Spleen (tissue), 7 donors: ENCODE measurements at regions not wholly inside any gene's neighbourhood (a gene's known extent, or its start where the extent isn't known, plus 50 kb on each side); places are given as distances from the start of the nearest gene placed in this dataset.

Experiments used
- CTCF ChIP-seq, 11 experiments: fragments of 200-600 bp in 7 of 11; fragments of 450-650 bp in 4 of 11; sonication (generic) in 4 of 11; IDR thresholded peaks in 8 of 11; conservative IDR thresholded peaks in 3 of 11; 1 replicate in 7 of 11; 2 replicates in 4 of 11; pipeline versions ENCODE4 v1.4.0 to v1.8.0; 2016 to 2021; ENCODE audit warnings: antibody characterized with exemption in 11 of 11, inconsistent platforms in 4 of 11, mild to moderate bottlenecking in 1 of 11
- POLR2A ChIP-seq, 3 donors: fragments of 450-650 bp; IDR thresholded peaks; one replicate each; pipeline ENCODE4 v1.5.1; 2017; ENCODE audit warnings: antibody characterized with exemption in 3 of 3, mild to moderate bottlenecking in 1 of 3
- POLR2AphosphoS5 ChIP-seq, 3 donors: sonication (generic); formaldehyde crosslinking; IDR thresholded peaks; one replicate each; pipeline ENCODE4 v1.5.1; 2017; ENCODE audit warnings: antibody characterized with exemption in 3 of 3
- donor health status: DM: no; HTN: no; CAD: no; lungs with moderate emphysema.
- donor health status: DM: no; HTN: no; CAD: no.
- donor health status: DM: no; HTN: no; CAD: no.

DNA sequence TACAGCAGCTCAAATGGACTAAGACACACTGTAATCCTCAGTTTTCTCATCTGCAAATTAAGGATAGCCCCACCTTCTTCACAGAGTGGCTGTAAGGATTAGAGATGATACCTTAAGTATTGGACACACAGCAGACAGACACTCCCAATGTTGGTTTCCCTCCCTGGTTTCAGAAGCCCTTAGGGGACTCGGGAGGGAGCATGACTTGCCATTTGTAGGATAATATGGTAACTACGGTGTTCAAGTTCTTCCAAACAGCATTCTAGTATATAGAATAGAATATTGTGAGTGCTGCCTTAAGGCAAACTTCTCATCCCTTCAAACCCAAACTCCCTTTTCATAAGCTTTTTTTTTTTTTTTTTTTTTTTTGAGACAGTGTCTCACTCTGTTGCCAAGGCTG is 101.9 kb downstream of the COPRS start:
- TF ChIP-seq CTCF (IDR thresholded peaks at IDR 0.05 in 8 of 11, conservative IDR thresholded peaks at IDR 0.05 in 3 of 11) (no peak), POLR2AphosphoS5 (IDR thresholded peaks at IDR 0.05) (no peak), POLR2A (IDR thresholded peaks at IDR 0.05) (no peak)
